ENCODE measurements at regions not wholly inside any gene's neighbourhood (a gene's known extent, or its start where the extent isn't known, plus 50 kb on each side); places are given as distances from the start of the nearest gene placed in this dataset.

DNA sequence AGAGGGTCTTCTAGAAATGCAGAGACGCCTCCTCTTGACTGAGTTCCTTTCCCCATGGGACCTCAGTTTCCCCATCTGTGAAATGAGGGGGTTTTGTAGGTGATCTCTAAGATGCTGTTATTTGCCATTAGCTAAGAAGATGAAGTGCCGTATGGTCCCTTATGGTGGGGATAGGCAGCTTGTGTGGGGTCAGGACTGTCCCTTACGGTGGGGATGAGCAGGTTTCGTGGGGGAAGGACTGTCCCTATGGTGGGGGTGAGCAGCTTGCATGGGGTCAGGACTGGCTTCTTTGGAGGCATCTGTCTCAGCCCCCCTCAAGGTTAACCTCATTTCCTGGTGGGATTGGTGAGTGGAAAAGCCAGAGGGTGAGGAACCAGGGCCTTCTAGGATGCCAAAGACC lies 148.3 kb upstream of the GPR26 start:
- DNase-seq (no peak), ATAC-seq (no peak)
- no peak overlapping the region for H3K27ac ChIP-seq
- TF ChIP-seq CTCF (IDR thresholded peaks at IDR 0.05): no peak
- H3K27me3 ChIP-seq: peaks cover 0 to 29% of the 10 kb centered on the region in 2 donors
- no peaks in the 10 kb centered on the region for H3K9me3 ChIP-seq
- H3K36me3 ChIP-seq: no peaks in the 10 kb centered on the region
- no peaks in the 10 kb centered on the region for H3K4me1 ChIP-seq
- H3K4me3 ChIP-seq: no peak overlapping the region
- intact Hi-C loops (cut with DNase I): no loop called here

- no peak for TF ChIP-seq CTCF (IDR thresholded peaks at IDR 0.05)
- ATAC-seq (no peak), DNase-seq (no peak)
- Histone ChIP-seq H3K4me1 (no peaks in the 10 kb centered on the region), H3K27me3 (peaks cover 0 to 21% of the 10 kb centered on the region in 2 donors), H3K36me3 (no peaks in the 10 kb centered on the region), H3K27ac (no peak overlapping the region), H3K4me3 (no peak overlapping the region), H3K9me3 (no peaks in the 10 kb centered on the region)
- intact Hi-C loops (cut with DNase I): no loop called here
Observed at GRCh38 chr10:123518765-123519164, 147.4 kb upstream of the GPR26 start.

GRCh38 chr10:123519861-123520260 lies 146.3 kb upstream of the GPR26 start:
- Histone ChIP-seq H3K36me3 (no peaks in the 10 kb centered on the region), H3K9me3 (no peaks in the 10 kb centered on the region), H3K27ac (no peak overlapping the region), H3K27me3 (peaks cover 0 to 12% of the 10 kb centered on the region in 2 donors), H3K4me3 (no peak overlapping the region), H3K4me1 (no peaks in the 10 kb centered on the region)
- DNase-seq (no peak), ATAC-seq (no peak)
- TF ChIP-seq CTCF (IDR thresholded peaks at IDR 0.05): no peak
- intact Hi-C loops (cut with DNase I): no loop called here

- Histone ChIP-seq H3K9me3 (no peaks in the 10 kb centered on the region), H3K27ac (no peak overlapping the region), H3K36me3 (no peaks in the 10 kb centered on the region), H3K4me3 (no peak overlapping the region), H3K27me3 (peaks cover 0 to 8% of the 10 kb centered on the region in 2 donors), H3K4me1 (no peaks in the 10 kb centered on the region)
- ATAC-seq (no peak), DNase-seq (no peak)
- intact Hi-C loops (cut with DNase I): no loop called here
- TF ChIP-seq CTCF (IDR thresholded peaks at IDR 0.05): no peak
Observed at GRCh38 chr10:123521076-123521475, 145.1 kb upstream of the GPR26 start.

DNA sequence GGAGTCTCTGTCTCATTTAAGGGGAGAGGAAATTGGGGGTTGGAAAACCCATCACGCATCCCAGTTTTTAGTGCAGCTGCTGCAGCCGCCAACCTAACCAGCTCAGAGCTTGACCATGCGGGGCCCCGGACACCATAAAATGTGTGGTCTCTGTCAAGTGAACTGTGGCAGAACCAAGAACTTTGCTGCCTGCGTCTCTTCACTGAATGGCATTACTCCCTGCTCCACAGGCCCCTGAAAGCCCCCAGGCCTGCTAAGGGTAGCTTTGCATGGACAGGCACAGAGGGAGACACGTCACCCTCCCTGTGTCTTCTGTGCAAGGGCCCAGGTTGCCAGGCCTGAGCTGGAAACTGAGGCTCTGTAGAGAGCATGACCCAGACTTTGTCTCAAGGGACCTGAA lies 144.6 kb upstream of the GPR26 start:
- no peak for ATAC-seq
- DNase-seq: no peak
- intact Hi-C loops (cut with DNase I): no loop called here
- no peaks in the 10 kb centered on the region for H3K4me1 ChIP-seq
- peaks cover 0 to 8% of the 10 kb centered on the region in 2 donors for H3K27me3 ChIP-seq
- TF ChIP-seq CTCF (IDR thresholded peaks at IDR 0.05): no peak
- H3K27ac ChIP-seq: no peak overlapping the region
- no peaks in the 10 kb centered on the region for H3K9me3 ChIP-seq
- no peak overlapping the region for H3K4me3 ChIP-seq
- H3K36me3 ChIP-seq: no peaks in the 10 kb centered on the region

All from left lung (tissue), 4 donors.